ENCODE measurements at regions not wholly inside any gene's neighbourhood (a gene's known extent, or its start where the extent isn't known, plus 50 kb on each side); places are given as distances from the start of the nearest gene placed in this dataset.

GRCh38 chrX:53794181-53794580 is 107.7 kb upstream of the HUWE1 start:
- FAIRE-seq (no peak), ATAC-seq (no peak), DNase-seq (ENCODE audit: low read depth in 1 of 2, low spot score in 1 of 2) (no peak)
- Histone ChIP-seq H3K4me2 (no peak overlapping the region), H3K4me1 (no peaks in the 10 kb centered on the region), H3K9me3 (no peaks in the 10 kb centered on the region), H3K4me3 (no peak overlapping the region), H3K27ac (no peak overlapping the region)
- ChIA-PET POLR2A (no interaction called here), CTCF (no interaction called here)
- TF ChIP-seq CHD4 (IDR thresholded peaks at IDR 0.05; ENCODE audit: borderline replicate concordance) = no peak
- peak; percentile 74 for TF ChIP-seq RFX5 (IDR thresholded peaks at IDR 0.05)
- WGBS (ENCODE audit: missing lambda C conversion rate) = 62% methylated on average over 2 of the region's 2 CpGs

DNA sequence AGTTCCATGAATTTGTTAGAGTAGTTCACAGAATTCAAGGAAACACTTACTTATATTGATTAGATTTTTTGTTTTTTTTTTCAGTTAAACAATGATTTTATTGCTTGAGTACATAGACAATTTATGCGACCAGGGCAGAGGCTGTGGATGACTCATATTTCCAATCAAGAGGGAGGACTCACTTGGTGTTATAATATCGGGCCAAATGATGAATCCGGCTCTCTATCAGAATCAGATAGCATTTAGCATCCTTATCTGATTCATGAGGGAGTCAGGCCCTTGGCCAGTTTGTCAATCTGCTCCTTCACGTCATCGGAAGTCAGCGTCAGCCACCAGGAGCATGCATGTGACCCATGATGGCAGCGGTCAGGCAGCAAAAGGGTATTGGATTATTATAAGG is 82.3 kb upstream of the HUWE1 start:
- ChIA-PET POLR2A (no interaction called here), CTCF (no interaction called here)
- Histone ChIP-seq H3K4me2 (no peak overlapping the region), H3K9me3 (no peaks in the 10 kb centered on the region), H3K4me1 (no peaks in the 10 kb centered on the region), H3K4me3 (no peak overlapping the region), H3K27ac (no peak overlapping the region)
- WGBS (ENCODE audit: missing lambda C conversion rate) = 60% methylated on average over 7 of the region's 7 CpGs
- TF ChIP-seq RARB (CRISPR knock-in tag; IDR thresholded peaks at IDR 0.05) (no peak), REST (IDR thresholded peaks at IDR 0.05) (no peak), CBX2 (IDR thresholded peaks at IDR 0.05; ENCODE audit: borderline replicate concordance, low read depth) (no peak), GATA3 (IDR thresholded peaks at IDR 0.05; ENCODE audit: borderline replicate concordance) (no peak), HOXB5 (CRISPR knock-in tag; IDR thresholded peaks at IDR 0.05) (no peak), CHD4 (IDR thresholded peaks at IDR 0.05; ENCODE audit: borderline replicate concordance) (no peak), HOXB13 (CRISPR knock-in tag; IDR thresholded peaks at IDR 0.05; ENCODE audit: low read depth) (no peak), EP300 (IDR thresholded peaks at IDR 0.05) (no peak), NR3C1 (IDR thresholded peaks at IDR 0.05) (no peak), SMC3 (IDR thresholded peaks at IDR 0.05) (no peak), MYC (IDR thresholded peaks at IDR 0.05; ENCODE audit: borderline replicate concordance, low read length) (no peak), FOSB (CRISPR knock-in tag; IDR thresholded peaks at IDR 0.05) (no peak), EHF (CRISPR knock-in tag; IDR thresholded peaks at IDR 0.05) (no peak), JUN (IDR thresholded peaks at IDR 0.05) (no peak)
- TF ChIP-seq, protein P1, sequence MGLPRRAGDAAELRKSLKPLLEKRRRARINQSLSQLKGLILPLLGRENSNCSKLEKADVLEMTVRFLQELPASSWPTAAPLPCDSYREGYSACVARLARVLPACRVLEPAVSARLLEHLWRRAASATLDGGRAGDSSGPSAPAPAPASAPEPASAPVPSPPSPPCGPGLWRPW (IDR thresholded peaks at IDR 0.05) = no peak
- TF ChIP-seq, protein P2, sequence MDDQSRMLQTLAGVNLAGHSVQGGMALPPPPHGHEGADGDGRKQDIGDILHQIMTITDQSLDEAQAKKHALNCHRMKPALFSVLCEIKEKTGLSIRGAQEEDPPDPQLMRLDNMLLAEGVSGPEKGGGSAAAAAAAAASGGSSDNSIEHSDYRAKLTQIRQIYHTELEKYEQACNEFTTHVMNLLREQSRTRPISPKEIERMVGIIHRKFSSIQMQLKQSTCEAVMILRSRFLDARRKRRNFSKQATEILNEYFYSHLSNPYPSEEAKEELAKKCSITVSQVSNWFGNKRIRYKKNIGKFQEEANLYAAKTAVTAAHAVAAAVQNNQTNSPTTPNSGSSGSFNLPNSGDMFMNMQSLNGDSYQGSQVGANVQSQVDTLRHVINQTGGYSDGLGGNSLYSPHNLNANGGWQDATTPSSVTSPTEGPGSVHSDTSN (IDR thresholded peaks at IDR 0.05) = no peak
- TF ChIP-seq, protein P3, sequence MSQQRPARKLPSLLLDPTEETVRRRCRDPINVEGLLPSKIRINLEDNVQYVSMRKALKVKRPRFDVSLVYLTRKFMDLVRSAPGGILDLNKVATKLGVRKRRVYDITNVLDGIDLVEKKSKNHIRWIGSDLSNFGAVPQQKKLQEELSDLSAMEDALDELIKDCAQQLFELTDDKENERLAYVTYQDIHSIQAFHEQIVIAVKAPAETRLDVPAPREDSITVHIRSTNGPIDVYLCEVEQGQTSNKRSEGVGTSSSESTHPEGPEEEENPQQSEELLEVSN (IDR thresholded peaks at IDR 0.05; ENCODE audit: borderline replicate concordance, low read depth) = no peak
- no peak for DNase-seq (ENCODE audit: low read depth in 1 of 2, low spot score in 1 of 2)
- FAIRE-seq = no peak
- no peak for ATAC-seq

- CTCF ChIA-PET = no interaction called here
- Histone ChIP-seq H3K27ac (no peak overlapping the region), H3K4me3 (no peak overlapping the region), H3K4me1 (no peaks in the 10 kb centered on the region), H3K4me2 (no peak overlapping the region), H3K9me3 (no peaks in the 10 kb centered on the region)
- TF ChIP-seq BHLHE40 (IDR thresholded peaks at IDR 0.05; ENCODE audit: low read depth, low read length) (no peak), CBX2 (IDR thresholded peaks at IDR 0.05; ENCODE audit: borderline replicate concordance, low read depth) (no peak), KDM5A (IDR thresholded peaks at IDR 0.05) (no peak), HOXB13 (CRISPR knock-in tag; IDR thresholded peaks at IDR 0.05; ENCODE audit: low read depth) (no peak), ZNF302 (CRISPR knock-in tag; IDR thresholded peaks at IDR 0.05) (no peak), RCOR1 (IDR thresholded peaks at IDR 0.05; ENCODE audit: low read depth, low read length) (no peak)
- POLR2A ChIA-PET = no interaction called here
- no peak for DNase-seq (ENCODE audit: low read depth in 1 of 2, low spot score in 1 of 2)
- FAIRE-seq = no peak
- 62% methylated on average over 5 of the region's 5 CpGs for WGBS (ENCODE audit: missing lambda C conversion rate)
- no peak for ATAC-seq
These were observed 81.9 kb upstream of the HUWE1 start for GRCh38 chrX:53768451-53768850.
